Islet precursor cell (in vitro differentiated cells): ENCODE measurements at regions not wholly inside any gene's neighbourhood (a gene's known extent, or its start where the extent isn't known, plus 50 kb on each side); places are given as distances from the start of the nearest gene placed in this dataset.
"Not testable (repeated sequence)": the region's sequence is repeated elsewhere in the genome, so short reads cannot be mapped to it uniquely, and the experiment has no call there.

Experiments
- DNase-seq: peaks from one replicate; pipeline ENCODE4 v3.0.0-alpha.2; 2018

GRCh38 chr3:78455712-78456433 lies 1311.9 kb downstream of the ROBO1 start:
- DNase-seq = no peak

GRCh38 chr3:78459796-78460195 lies 1308.0 kb downstream of the ROBO1 start:
- no peak for DNase-seq

DNA sequence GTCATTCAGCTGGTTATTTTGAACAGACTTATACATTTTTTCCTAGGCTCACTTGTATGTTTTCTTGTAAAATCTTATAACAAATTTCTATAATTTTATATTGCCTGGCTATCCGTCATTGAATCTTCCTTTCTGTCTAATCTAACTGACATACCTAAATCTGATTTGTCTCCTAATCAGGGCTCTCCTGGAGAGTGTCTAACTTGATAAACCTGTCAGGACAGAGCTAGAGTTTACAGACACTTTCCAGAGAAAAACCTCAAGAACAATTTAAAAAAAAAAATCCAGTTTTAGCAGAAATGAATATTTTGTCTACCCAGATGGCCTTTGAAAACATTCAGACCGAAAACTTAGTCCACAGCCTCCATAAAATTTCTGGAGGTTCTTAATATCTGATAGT lies 1305.8 kb downstream of the ROBO1 start:
- DNase-seq = no peak

DNA sequence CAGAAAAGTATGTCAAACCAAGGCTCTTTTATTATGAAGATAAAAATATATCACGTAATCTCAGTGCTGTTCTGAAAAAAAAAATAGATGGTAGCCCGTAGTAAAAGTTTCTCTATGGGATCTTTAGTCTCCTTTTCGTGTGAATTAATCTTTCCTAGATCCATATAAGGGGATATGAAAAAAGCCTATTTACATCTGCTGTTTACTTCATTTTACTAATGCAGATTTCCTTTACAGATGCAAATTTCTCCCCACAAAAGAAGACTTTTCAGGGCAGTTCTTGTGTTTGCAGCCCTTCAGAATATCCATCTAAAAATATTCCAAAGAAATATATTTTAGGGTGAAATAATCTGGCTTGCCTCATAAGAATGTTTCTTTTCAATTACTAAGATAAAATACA lies 1291.7 kb downstream of the ROBO1 start:
- no peak for DNase-seq

- no peak for DNase-seq
Observed at GRCh38 chr3:78481050-78481449, 1286.7 kb downstream of the ROBO1 start.

- no peak for DNase-seq
Observed at GRCh38 chr3:78483090-78483489, 1284.7 kb downstream of the ROBO1 start.

DNA sequence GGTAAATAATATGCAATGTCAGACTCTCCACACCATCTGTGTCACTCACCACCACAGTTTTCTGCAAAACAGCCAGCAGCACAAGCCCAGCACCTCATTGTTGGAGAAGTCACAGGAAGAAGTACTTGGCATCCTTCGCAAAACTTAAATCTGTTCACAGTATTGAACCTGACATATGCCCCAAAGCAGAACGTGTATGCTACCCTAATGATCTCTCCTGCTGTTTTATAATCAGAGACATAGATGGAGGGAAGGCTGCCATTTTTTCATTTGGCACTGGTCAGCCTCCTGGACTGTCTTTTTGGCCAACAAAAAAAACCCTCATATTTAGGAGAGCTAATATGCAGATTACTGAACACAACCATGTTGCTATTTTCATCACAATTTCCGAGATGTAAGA lies 1272.9 kb downstream of the ROBO1 start:
- DNase-seq = no peak

GRCh38 chr3:78495301-78495700 lies 1272.5 kb downstream of the ROBO1 start:
- DNase-seq = no peak

DNA sequence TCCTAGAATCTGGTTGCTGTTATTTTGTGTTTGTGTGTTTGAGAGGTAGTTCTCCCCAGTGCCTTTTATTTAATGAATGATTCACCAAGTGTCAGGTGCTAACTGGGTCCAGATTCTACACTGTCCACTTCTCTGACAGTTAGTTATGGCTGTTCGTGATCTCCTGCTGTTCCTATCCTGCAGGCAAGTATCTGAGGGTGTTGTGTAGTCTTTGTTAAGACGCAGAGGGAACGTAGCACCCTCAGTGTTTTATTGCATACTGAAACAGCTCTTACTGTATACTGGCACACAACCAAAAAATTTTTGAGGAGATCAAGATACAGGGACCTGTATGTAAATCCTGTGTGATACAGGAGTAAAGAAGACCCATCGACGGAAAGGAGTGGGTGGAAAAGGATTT lies 1271.3 kb downstream of the ROBO1 start:
- no peak for DNase-seq

DNA sequence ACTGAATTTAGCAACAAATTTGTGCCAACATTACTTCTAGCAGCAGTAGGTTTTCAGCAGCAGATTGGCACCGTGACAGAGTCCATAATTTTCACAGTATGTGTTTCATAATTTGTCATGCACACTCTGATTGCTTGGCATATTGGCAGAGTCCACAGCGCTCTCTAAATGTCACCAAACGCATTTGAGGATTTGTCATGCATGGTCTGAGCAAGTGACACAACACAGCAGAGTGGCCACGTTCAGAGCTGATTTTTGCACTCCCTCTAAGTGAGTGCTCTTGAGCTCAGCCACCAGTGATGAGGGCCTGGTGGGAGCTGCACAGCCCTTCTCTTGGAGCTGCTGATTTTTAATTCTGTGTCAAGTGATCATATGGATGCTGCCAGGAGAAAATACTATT lies 1270.8 kb downstream of the ROBO1 start:
- no peak for DNase-seq

- DNase-seq = no peak
Observed at GRCh38 chr3:78497767-78498166, 1270.0 kb downstream of the ROBO1 start.

GRCh38 chr3:78506061-78506460 lies 1261.7 kb downstream of the ROBO1 start:
- no peak for DNase-seq

DNA sequence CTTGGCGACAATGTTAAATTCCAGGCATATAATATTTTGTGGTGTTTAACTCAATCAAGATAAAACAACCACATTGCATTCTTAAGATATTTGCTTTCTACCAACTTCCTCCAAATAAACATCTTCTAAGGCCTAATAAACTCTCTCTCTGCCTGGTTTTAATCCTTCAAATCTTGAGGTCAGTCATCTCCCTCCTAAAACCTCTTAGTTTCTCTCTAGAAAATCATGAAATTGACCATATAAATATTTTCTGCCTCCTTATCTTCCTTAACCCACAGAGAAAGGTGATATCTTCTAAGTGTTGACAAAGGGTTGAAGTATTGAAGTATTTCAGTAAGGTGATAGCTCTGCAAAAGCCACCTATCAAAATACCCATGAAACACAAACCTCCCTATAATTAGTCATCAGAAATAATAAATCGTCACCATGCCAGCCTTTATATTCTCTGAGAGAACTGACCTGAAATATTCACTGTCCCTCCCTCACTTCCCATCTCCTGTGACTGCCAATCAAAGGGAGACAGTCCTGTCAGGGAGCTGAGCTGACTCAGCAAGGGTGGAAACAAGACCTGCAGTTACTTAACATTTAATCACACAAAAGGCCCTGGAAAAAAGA lies 1261.1 kb downstream of the ROBO1 start:
- peak; percentile 66 for DNase-seq

DNA sequence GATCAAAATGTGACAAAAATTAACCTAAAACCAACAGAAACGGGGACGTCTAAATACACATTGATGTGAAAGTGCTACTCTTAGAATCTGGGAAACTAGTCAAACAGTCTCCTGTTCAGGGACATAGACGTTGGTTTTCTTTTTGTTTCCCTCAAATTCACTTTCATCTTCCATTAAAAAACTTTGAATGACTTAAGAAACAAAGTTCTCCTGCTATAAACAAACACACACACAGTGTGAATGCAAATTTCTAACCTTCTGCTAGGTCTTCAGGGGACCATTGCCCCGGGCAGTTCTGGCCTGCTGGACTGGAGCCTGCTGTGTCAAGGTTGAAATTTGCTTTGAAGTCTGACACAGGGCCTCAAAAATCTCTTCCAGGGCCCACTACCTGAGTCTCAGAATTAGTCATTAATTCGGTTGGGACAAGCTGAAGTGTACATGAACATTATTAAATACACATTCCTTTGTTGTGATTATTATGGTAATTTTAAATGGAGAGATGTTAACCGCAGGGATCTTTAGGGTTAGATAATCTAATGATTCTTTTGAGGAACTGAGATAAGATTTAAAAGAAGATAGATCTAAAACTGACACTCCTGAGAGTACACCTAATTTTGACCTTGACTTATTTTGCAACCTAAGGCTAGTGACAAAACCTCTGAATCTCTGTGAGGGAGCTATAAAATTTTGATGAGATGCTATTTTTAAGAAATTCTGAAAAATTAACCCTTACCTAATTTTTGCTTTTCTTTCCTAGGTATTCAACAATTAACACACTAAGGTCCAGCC lies 1260.4 kb downstream of the ROBO1 start:
- peak; percentile 91 for DNase-seq

DNA sequence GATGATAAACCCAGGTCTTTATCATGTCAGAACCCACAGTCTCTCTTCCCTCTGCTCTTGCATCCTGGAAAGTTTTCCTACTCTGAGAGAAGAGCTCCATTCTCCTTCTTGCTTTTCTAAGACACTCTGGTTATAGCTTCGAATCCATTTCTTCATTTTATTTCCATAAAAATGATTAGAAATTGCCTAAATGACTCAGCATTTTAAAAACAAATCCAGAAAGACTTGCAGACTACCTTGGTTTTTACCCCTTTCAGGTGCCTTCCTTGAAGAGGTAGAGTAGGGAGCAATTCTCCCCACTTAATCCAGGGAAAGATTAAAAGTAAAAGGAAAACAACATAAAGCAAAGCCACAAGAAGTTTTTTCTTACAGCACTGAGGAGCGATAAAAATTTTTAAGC lies 1256.0 kb downstream of the ROBO1 start:
- DNase-seq = no peak

- not testable (repeated sequence) for DNase-seq
Observed at GRCh38 chr3:78512786-78513185, 1255.0 kb downstream of the ROBO1 start.

GRCh38 chr3:78516437-78516836 lies 1251.4 kb downstream of the ROBO1 start:
- no peak for DNase-seq

GRCh38 chr3:78516937-78517336 lies 1250.9 kb downstream of the ROBO1 start:
- no peak for DNase-seq

GRCh38 chr3:78517965-78518364 lies 1249.8 kb downstream of the ROBO1 start:
- DNase-seq = no peak

GRCh38 chr3:78519281-78519680 lies 1248.5 kb downstream of the ROBO1 start:
- no peak for DNase-seq

DNA sequence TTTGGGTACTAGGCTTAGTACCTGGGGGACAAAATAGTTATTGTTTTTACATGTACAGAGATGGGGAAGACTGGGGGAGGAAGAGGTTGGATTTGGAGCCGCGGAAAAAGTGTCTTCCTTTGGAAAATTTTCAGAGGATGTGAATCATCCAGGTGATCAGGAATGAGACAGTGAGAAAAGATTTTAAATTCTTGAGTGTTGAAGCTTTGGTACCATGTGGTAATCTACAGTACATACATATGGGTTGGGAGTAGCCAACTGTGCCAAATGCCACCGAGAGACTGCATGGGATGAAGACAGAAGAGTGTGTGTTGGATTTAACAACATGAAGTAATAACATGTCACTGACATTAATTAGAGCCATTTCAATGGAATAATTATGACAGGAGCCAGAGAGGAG lies 1238.2 kb downstream of the ROBO1 start:
- DNase-seq = no peak

- DNase-seq = no peak
Observed at GRCh38 chr3:78540485-78540884, 1227.3 kb downstream of the ROBO1 start.

DNA sequence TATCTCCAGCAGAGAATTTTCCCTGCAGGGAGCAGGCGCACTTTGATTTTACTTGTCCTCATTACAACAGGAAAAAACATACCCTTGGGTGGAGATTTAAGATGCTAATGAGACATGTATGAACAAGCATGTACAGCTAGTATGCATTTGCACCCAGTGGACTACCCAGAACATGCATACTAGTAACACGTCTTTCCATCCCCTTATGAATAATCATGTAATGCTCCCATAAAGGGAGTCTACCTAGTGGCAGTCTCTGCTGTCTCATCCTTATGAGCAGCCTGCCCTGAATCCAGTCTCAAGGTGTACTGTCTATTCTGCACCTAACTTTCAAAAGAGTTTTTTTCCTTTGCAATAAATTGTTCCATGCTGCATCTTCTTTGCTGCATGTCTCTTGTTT lies 1222.0 kb downstream of the ROBO1 start:
- no peak for DNase-seq
